ENCODE measurements at regions not wholly inside any gene's neighbourhood (a gene's known extent, or its start where the extent isn't known, plus 50 kb on each side); places are given as distances from the start of the nearest gene placed in this dataset.

- Histone ChIP-seq H3K27ac (ENCODE audit: low read length) (no peak overlapping the region), H3K4me1 (ENCODE audit: low read length) (no peaks in the 10 kb centered on the region), H3K4me3 (ENCODE audit: low read length) (no peak overlapping the region), H3K9ac (ENCODE audit: low read length) (no peak overlapping the region), H3K27me3 (ENCODE audit: low read length) (no peaks in the 10 kb centered on the region), H3K36me3 (ENCODE audit: insufficient read depth, low read length) (no peaks in the 10 kb centered on the region), H2AFZ (ENCODE audit: low read length) (no peak overlapping the region), H3K9me3 (ENCODE audit: low read length) (peaks cover 16% of the 10 kb centered on the region), H4K20me1 (ENCODE audit: insufficient read depth, low read depth, low read length) (no peaks in the 10 kb centered on the region), H3K9me2 (replicated peaks; ENCODE audit: insufficient read depth, low read length) (no peaks in the 10 kb centered on the region), H3K79me2 (ENCODE audit: low read length) (no peaks in the 10 kb centered on the region), H3K4me2 (ENCODE audit: low read depth, low read length, poor library complexity, severe bottlenecking) (no peak overlapping the region)
- no peak for DNase-seq
These were observed 142.8 kb upstream of the SEMA3A start for GRCh38 chr7:84337429-84337828.

DNA sequence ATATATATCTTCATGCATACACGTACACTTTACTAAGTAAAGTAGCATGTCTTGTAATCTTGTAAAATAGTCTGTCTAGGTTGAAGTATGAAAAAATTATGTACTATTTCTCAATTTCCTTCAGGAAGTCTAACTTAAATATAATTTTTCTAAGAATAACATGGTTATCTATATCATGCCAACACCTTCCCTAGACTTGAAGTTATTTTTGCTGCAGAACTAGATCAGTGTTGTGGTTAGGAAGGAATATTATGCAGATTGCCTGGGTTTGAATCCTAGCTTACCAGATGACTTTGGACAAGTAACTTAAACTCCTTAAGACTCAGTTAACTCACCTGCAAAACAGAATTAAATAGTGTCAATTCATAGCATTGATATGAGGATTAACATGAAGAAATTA is 142.2 kb upstream of the SEMA3A start:
- H3K9me3 ChIP-seq (ENCODE audit: low read length): peaks cover 17% of the 10 kb centered on the region
- no peak for DNase-seq
- H3K9ac ChIP-seq (ENCODE audit: low read length): no peak overlapping the region
- H3K4me1 ChIP-seq (ENCODE audit: low read length): no peaks in the 10 kb centered on the region
- no peak overlapping the region for H3K27ac ChIP-seq (ENCODE audit: low read length)
- no peaks in the 10 kb centered on the region for H3K36me3 ChIP-seq (ENCODE audit: insufficient read depth, low read length)
- no peaks in the 10 kb centered on the region for H3K79me2 ChIP-seq (ENCODE audit: low read length)
- H3K27me3 ChIP-seq (ENCODE audit: low read length): no peaks in the 10 kb centered on the region
- H3K9me2 ChIP-seq (replicated peaks; ENCODE audit: insufficient read depth, low read length): no peaks in the 10 kb centered on the region
- no peak overlapping the region for H3K4me2 ChIP-seq (ENCODE audit: low read depth, low read length, poor library complexity, severe bottlenecking)
- no peak overlapping the region for H2AFZ ChIP-seq (ENCODE audit: low read length)
- H3K4me3 ChIP-seq (ENCODE audit: low read length): no peak overlapping the region
- H4K20me1 ChIP-seq (ENCODE audit: insufficient read depth, low read depth, low read length): no peaks in the 10 kb centered on the region

- Histone ChIP-seq H4K20me1 (ENCODE audit: insufficient read depth, low read depth, low read length) (no peaks in the 10 kb centered on the region), H3K9ac (ENCODE audit: low read length) (no peak overlapping the region), H3K27ac (ENCODE audit: low read length) (no peak overlapping the region), H3K36me3 (ENCODE audit: insufficient read depth, low read length) (no peaks in the 10 kb centered on the region), H3K4me1 (ENCODE audit: low read length) (no peaks in the 10 kb centered on the region), H3K4me2 (ENCODE audit: low read depth, low read length, poor library complexity, severe bottlenecking) (no peak overlapping the region), H3K4me3 (ENCODE audit: low read length) (no peak overlapping the region), H3K9me2 (replicated peaks; ENCODE audit: insufficient read depth, low read length) (no peaks in the 10 kb centered on the region), H3K79me2 (ENCODE audit: low read length) (no peaks in the 10 kb centered on the region), H3K9me3 (ENCODE audit: low read length) (peaks cover 17% of the 10 kb centered on the region), H3K27me3 (ENCODE audit: low read length) (no peaks in the 10 kb centered on the region), H2AFZ (ENCODE audit: low read length) (no peak overlapping the region)
- no peak for DNase-seq
These were observed 141.7 kb upstream of the SEMA3A start for GRCh38 chr7:84336303-84336702.

DNA sequence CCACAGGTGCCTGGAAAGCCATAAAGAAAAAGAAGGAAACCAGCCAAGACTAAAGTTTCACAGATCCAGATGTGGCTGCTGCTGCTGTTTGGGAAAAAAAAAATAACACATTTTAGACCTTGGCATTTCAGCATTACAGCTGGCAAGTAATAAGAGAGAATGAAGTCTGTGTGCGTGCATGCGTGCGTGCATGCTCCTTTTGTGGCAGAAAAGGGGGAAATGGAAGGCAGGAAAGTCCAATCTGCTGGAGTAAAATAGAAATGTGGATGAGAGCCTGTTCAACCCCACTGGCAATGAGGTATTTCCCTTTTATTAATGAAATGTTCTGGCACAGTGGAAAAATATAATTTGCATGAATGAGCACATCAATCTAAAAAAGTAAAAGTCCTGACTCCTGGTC is 137.0 kb upstream of the SEMA3A start:
- no peak overlapping the region for H3K4me3 ChIP-seq (ENCODE audit: low read length)
- no peak overlapping the region for H2AFZ ChIP-seq (ENCODE audit: low read length)
- H3K9ac ChIP-seq (ENCODE audit: low read length): no peak overlapping the region
- H3K9me2 ChIP-seq (replicated peaks; ENCODE audit: insufficient read depth, low read length): no peaks in the 10 kb centered on the region
- no peak overlapping the region for H3K27ac ChIP-seq (ENCODE audit: low read length)
- DNase-seq: no peak
- peaks cover 18% of the 10 kb centered on the region; the same call in 1 of the 2 replicates for H3K9me3 ChIP-seq (ENCODE audit: low read length)
- H4K20me1 ChIP-seq (ENCODE audit: insufficient read depth, low read depth, low read length): no peaks in the 10 kb centered on the region
- no peaks in the 10 kb centered on the region for H3K4me1 ChIP-seq (ENCODE audit: low read length)
- no peak overlapping the region for H3K4me2 ChIP-seq (ENCODE audit: low read depth, low read length, poor library complexity, severe bottlenecking)
- H3K27me3 ChIP-seq (ENCODE audit: low read length): no peaks in the 10 kb centered on the region
- no peaks in the 10 kb centered on the region for H3K79me2 ChIP-seq (ENCODE audit: low read length)
- no peaks in the 10 kb centered on the region for H3K36me3 ChIP-seq (ENCODE audit: insufficient read depth, low read length)

DNA sequence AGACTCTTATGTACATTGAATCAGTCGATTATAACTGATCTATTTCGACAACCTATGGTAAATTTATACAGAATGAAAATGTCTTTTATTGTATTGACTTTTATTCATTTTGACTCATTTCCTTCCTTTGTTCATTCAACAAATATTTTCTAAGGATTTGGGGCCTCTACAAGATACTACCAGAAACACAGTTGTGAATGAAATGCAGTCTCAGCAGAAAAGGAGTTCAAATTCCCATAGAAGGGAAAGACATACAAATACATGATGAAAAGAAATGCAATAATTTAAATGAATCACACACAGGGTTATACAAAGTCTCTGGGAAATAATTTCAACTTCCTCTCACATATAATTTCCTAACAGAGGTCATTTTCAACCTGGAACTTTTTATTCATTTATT is 134.0 kb upstream of the SEMA3A start:
- H3K4me2 ChIP-seq (ENCODE audit: low read depth, low read length, poor library complexity, severe bottlenecking): no peak overlapping the region
- no peaks in the 10 kb centered on the region for H4K20me1 ChIP-seq (ENCODE audit: insufficient read depth, low read depth, low read length)
- H3K36me3 ChIP-seq (ENCODE audit: insufficient read depth, low read length): no peaks in the 10 kb centered on the region
- no peaks in the 10 kb centered on the region for H3K9me2 ChIP-seq (replicated peaks; ENCODE audit: insufficient read depth, low read length)
- H2AFZ ChIP-seq (ENCODE audit: low read length): no peak overlapping the region
- H3K27me3 ChIP-seq (ENCODE audit: low read length): no peaks in the 10 kb centered on the region
- H3K9ac ChIP-seq (ENCODE audit: low read length): no peak overlapping the region
- H3K4me3 ChIP-seq (ENCODE audit: low read length): no peak overlapping the region
- no peak for DNase-seq
- no peak overlapping the region for H3K27ac ChIP-seq (ENCODE audit: low read length)
- no peaks in the 10 kb centered on the region for H3K4me1 ChIP-seq (ENCODE audit: low read length)
- H3K9me3 ChIP-seq (ENCODE audit: low read length): peaks cover 23% of the 10 kb centered on the region
- no peaks in the 10 kb centered on the region for H3K79me2 ChIP-seq (ENCODE audit: low read length)

GRCh38 chr7:84324136-84324630 is 129.6 kb upstream of the SEMA3A start:
- no peaks in the 10 kb centered on the region for H3K36me3 ChIP-seq (ENCODE audit: insufficient read depth, low read length)
- no peaks in the 10 kb centered on the region for H4K20me1 ChIP-seq (ENCODE audit: insufficient read depth, low read depth, low read length)
- no peaks in the 10 kb centered on the region for H3K79me2 ChIP-seq (ENCODE audit: low read length)
- H3K27ac ChIP-seq (ENCODE audit: low read length): no peak overlapping the region
- H3K27me3 ChIP-seq (ENCODE audit: low read length): no peaks in the 10 kb centered on the region
- no peaks in the 10 kb centered on the region for H3K9me2 ChIP-seq (replicated peaks; ENCODE audit: insufficient read depth, low read length)
- no peak overlapping the region for H3K9ac ChIP-seq (ENCODE audit: low read length)
- H2AFZ ChIP-seq (ENCODE audit: low read length): no peak overlapping the region
- no peaks in the 10 kb centered on the region for H3K4me1 ChIP-seq (ENCODE audit: low read length)
- H3K9me3 ChIP-seq (ENCODE audit: low read length): peaks cover 30% of the 10 kb centered on the region
- no peak overlapping the region for H3K4me3 ChIP-seq (ENCODE audit: low read length)
- no peak overlapping the region for H3K4me2 ChIP-seq (ENCODE audit: low read depth, low read length, poor library complexity, severe bottlenecking)
- no peak for DNase-seq

GRCh38 chr7:84317536-84317935 is 122.9 kb upstream of the SEMA3A start:
- H3K79me2 ChIP-seq (ENCODE audit: low read length): no peaks in the 10 kb centered on the region
- no peak overlapping the region for H2AFZ ChIP-seq (ENCODE audit: low read length)
- H3K36me3 ChIP-seq (ENCODE audit: insufficient read depth, low read length): no peaks in the 10 kb centered on the region
- H3K4me3 ChIP-seq (ENCODE audit: low read length): no peak overlapping the region
- no peaks in the 10 kb centered on the region for H3K27me3 ChIP-seq (ENCODE audit: low read length)
- H3K4me2 ChIP-seq (ENCODE audit: low read depth, low read length, poor library complexity, severe bottlenecking): no peak overlapping the region
- no peaks in the 10 kb centered on the region for H4K20me1 ChIP-seq (ENCODE audit: insufficient read depth, low read depth, low read length)
- no peak overlapping the region for H3K9ac ChIP-seq (ENCODE audit: low read length)
- DNase-seq: no peak
- H3K9me3 ChIP-seq (ENCODE audit: low read length): peaks cover 33% of the 10 kb centered on the region
- no peaks in the 10 kb centered on the region for H3K4me1 ChIP-seq (ENCODE audit: low read length)
- H3K9me2 ChIP-seq (replicated peaks; ENCODE audit: insufficient read depth, low read length): no peaks in the 10 kb centered on the region
- H3K27ac ChIP-seq (ENCODE audit: low read length): no peak overlapping the region

DNA sequence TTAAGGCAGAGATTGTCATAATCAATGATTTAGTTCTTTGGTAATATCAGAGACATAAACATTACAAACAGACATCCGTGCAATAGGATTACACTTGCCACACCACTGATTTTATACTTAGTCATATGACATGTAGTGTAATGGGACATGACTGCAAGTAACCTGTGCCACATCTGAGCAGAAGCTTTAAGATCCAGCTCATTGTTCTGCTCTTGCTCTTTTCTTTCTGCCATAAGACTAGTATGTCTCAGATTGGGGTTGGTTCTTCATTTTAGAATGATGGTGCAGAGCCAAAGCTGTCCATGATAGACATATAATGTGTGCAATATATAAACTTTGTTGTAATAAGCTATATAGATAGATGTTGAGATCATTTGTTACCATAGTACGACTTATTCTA is 119.7 kb upstream of the SEMA3A start:
- Histone ChIP-seq H3K9ac (ENCODE audit: low read length) (no peak overlapping the region), H4K20me1 (ENCODE audit: insufficient read depth, low read depth, low read length) (no peaks in the 10 kb centered on the region), H3K4me2 (ENCODE audit: low read depth, low read length, poor library complexity, severe bottlenecking) (no peak overlapping the region), H2AFZ (ENCODE audit: low read length) (no peak overlapping the region), H3K27ac (ENCODE audit: low read length) (no peak overlapping the region), H3K9me3 (ENCODE audit: low read length) (peaks cover 22% of the 10 kb centered on the region), H3K36me3 (ENCODE audit: insufficient read depth, low read length) (no peaks in the 10 kb centered on the region), H3K79me2 (ENCODE audit: low read length) (no peaks in the 10 kb centered on the region), H3K9me2 (replicated peaks; ENCODE audit: insufficient read depth, low read length) (no peaks in the 10 kb centered on the region), H3K27me3 (ENCODE audit: low read length) (no peaks in the 10 kb centered on the region), H3K4me3 (ENCODE audit: low read length) (no peak overlapping the region), H3K4me1 (ENCODE audit: low read length) (no peaks in the 10 kb centered on the region)
- no peak for DNase-seq

DNA sequence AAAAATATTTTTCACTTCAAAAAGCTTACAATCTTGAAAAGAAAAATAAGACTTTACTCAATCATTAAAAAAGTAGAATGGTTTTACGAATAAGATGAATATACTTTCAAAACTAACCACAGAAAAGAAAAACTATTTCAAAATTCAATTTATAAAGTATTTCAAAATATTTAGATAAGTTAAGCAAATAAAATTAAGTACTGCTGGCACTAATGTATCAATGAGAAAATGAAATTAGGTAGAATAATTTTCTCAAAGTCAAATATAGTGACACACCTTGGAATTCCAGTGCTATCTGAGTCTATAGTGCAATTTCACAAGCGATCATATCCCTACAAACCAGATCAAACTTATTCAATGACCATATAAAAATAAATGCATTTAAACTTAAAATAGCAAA is 109.8 kb upstream of the SEMA3A start:
- H3K79me2 ChIP-seq (ENCODE audit: low read length): no peaks in the 10 kb centered on the region
- H3K36me3 ChIP-seq (ENCODE audit: insufficient read depth, low read length): no peaks in the 10 kb centered on the region
- no peaks in the 10 kb centered on the region for H3K4me1 ChIP-seq (ENCODE audit: low read length)
- no peak for DNase-seq
- no peaks in the 10 kb centered on the region for H4K20me1 ChIP-seq (ENCODE audit: insufficient read depth, low read depth, low read length)
- no peaks in the 10 kb centered on the region for H3K27me3 ChIP-seq (ENCODE audit: low read length)
- H3K9me2 ChIP-seq (replicated peaks; ENCODE audit: insufficient read depth, low read length): no peaks in the 10 kb centered on the region
- H2AFZ ChIP-seq (ENCODE audit: low read length): no peak overlapping the region
- H3K4me2 ChIP-seq (ENCODE audit: low read depth, low read length, poor library complexity, severe bottlenecking): no peak overlapping the region
- H3K27ac ChIP-seq (ENCODE audit: low read length): no peak overlapping the region
- peaks cover 7% of the 10 kb centered on the region for H3K9me3 ChIP-seq (ENCODE audit: low read length)
- H3K4me3 ChIP-seq (ENCODE audit: low read length): no peak overlapping the region
- H3K9ac ChIP-seq (ENCODE audit: low read length): no peak overlapping the region
